ENCODE measurements at regions not wholly inside any gene's neighbourhood (a gene's known extent, or its start where the extent isn't known, plus 50 kb on each side); places are given as distances from the start of the nearest gene placed in this dataset.

- TF ChIP-seq CTCF (IDR thresholded peaks at IDR 0.05; ENCODE audit: insufficient read depth, low read length, poor library complexity, severe bottlenecking) (no peak), EZH2phosphoT487 (conservative IDR thresholded peaks at IDR 0.05; ENCODE audit: low read length) (no peak)
Measured at GRCh38 chr6:148674306-148674705, 72.5 kb upstream of the UST start.
